Keratinocyte (primary cell): ENCODE measurements at regions not wholly inside any gene's neighbourhood (a gene's known extent, or its start where the extent isn't known, plus 50 kb on each side); places are given as distances from the start of the nearest gene placed in this dataset.

ENCODE experiments used
- DNase-seq: peaks from one replicate; pipeline ENCODE4 v3.0.0-alpha.2; 2011; ENCODE audit warnings: low read depth, missing footprints, low spot score
- FAIRE-seq: peaks from 2 replicates; lab custom pipeline; 2011; peaks lifted over from hg19 to GRCh38; lab: Jason Lieb, UNC
- H2AFZ ChIP-seq: 2 replicates; pipeline ENCODE4 v1.6.0; 2012; ENCODE audit warnings: low read length, control low read depth, inconsistent platforms; ENCODE audit not compliant: control insufficient read depth
- H3K27ac ChIP-seq: 2 replicates; pipeline ENCODE4 v1.5.1; 2011; ENCODE audit warnings: low read length; ENCODE audit not compliant: control insufficient read depth, insufficient read depth
- H3K27me3 ChIP-seq: 3 replicates; pipeline ENCODE4 v1.6.0; 2011; ENCODE audit warnings: low read length; ENCODE audit not compliant: control insufficient read depth, insufficient read depth; ENCODE audit errors: extremely low read depth
- H3K36me3 ChIP-seq, 2 experiments: 2 replicates in 1 of 2; 3 replicates in 1 of 2; pipeline ENCODE4 v1.5.1; 2011; ENCODE audit warnings: low read length in 2 of 2, mild to moderate bottlenecking in 1 of 2; ENCODE audit not compliant: control insufficient read depth in 2 of 2, insufficient read depth in 2 of 2; ENCODE audit errors: extremely low read depth in 1 of 2
- H3K4me1 ChIP-seq: 3 replicates; pipeline ENCODE4 v1.5.1; 2011; ENCODE audit warnings: low read length; ENCODE audit not compliant: control insufficient read depth, insufficient read depth; ENCODE audit errors: extremely low read depth
- H3K4me2 ChIP-seq: 3 replicates; pipeline ENCODE4 v1.6.0; 2011; ENCODE audit warnings: low read depth, low read length; ENCODE audit not compliant: control insufficient read depth, insufficient read depth; ENCODE audit errors: extremely low read depth
- H3K4me3 ChIP-seq, 3 experiments: fragments of 200-600 bp in 1 of 3; sonication (generic) in 1 of 3; 2 replicates in 2 of 3; 3 replicates in 1 of 3; pipeline ENCODE4 v1.5.1; 2011 to 2016; ENCODE audit warnings: low read length in 3 of 3, mild to moderate bottlenecking in 3 of 3, control low read depth in 2 of 3, inconsistent platforms in 1 of 3, low read depth in 1 of 3, mixed read lengths in 1 of 3, mixed run types in 1 of 3, moderate library complexity in 1 of 3; ENCODE audit not compliant: control insufficient read depth in 2 of 3, insufficient read depth in 2 of 3; ENCODE audit errors: extremely low read depth in 1 of 3
- H3K79me2 ChIP-seq: 2 replicates; pipeline ENCODE4 v1.6.0; 2012; ENCODE audit warnings: low read length; ENCODE audit not compliant: control insufficient read depth, insufficient read depth
- H3K9ac ChIP-seq: 3 replicates; pipeline ENCODE4 v1.6.0; 2011; ENCODE audit warnings: low read length; ENCODE audit not compliant: control insufficient read depth, insufficient read depth; ENCODE audit errors: extremely low read depth
- H3K9me1 ChIP-seq: 3 replicates; pipeline ENCODE4 v1.6.0; 2011; ENCODE audit warnings: low read length; ENCODE audit not compliant: control insufficient read depth, insufficient read depth; ENCODE audit errors: extremely low read depth
- H3K9me3 ChIP-seq: 2 replicates; pipeline ENCODE4 v1.5.1; 2012; ENCODE audit warnings: low read depth, low read length; ENCODE audit not compliant: control insufficient read depth
- H4K20me1 ChIP-seq: 3 replicates; pipeline ENCODE4 v1.6.0; 2011; ENCODE audit warnings: low read length; ENCODE audit not compliant: control insufficient read depth, insufficient read depth; ENCODE audit errors: extremely low read depth
- CTCF ChIP-seq, 3 experiments: IDR thresholded peaks in 1 of 3; conservative IDR thresholded peaks in 1 of 3; optimal IDR thresholded peaks in 1 of 3; 2 replicates in 2 of 3; 3 replicates in 1 of 3; pipeline versions ENCODE3 to v1.5.1; 2011; ENCODE audit warnings: low read length in 3 of 3, mild to moderate bottlenecking in 3 of 3, moderate library complexity in 2 of 3, control low read depth in 1 of 3, inconsistent platforms in 1 of 3; ENCODE audit not compliant: insufficient read depth in 2 of 3; ENCODE audit errors: extremely low read depth in 1 of 3
- EZH2 ChIP-seq: IDR thresholded peaks from one replicate; pipeline ENCODE4 v1.6.1; 2012; ENCODE audit warnings: inconsistent platforms, mild to moderate bottlenecking, low read length, moderate library complexity
- dilution Hi-C: fragments of 300-500 bp; cut with MboI; formaldehyde crosslinking; loops from one replicate; pipeline ENCODE4 v1.7.0; 2020; ENCODE audit warnings: low sequenced_read_pairs; ENCODE audit not compliant: extremely low pct_ligation_motif_present

GRCh38 chr20:59431014-59431413, 130.6 kb downstream of the EDN3 start:
- H3K27me3 ChIP-seq, result no peaks in the 10 kb centered on the region
- no peak overlapping the region for H3K9ac ChIP-seq
- no peaks in the 10 kb centered on the region for H3K79me2 ChIP-seq
- TF ChIP-seq EZH2 (no peak), CTCF (optimal IDR thresholded peaks at IDR 0.05 in 1 of 3, IDR thresholded peaks at IDR 0.05 in 1 of 3, conservative IDR thresholded peaks at IDR 0.05 in 1 of 3; ENCODE audit: extremely low read depth in 1 of 3, insufficient read depth in 2 of 3, low read length in 3 of 3) (no peak)
- H3K4me3 ChIP-seq, result no peak overlapping the region
- H3K4me2 ChIP-seq, result no peak overlapping the region
- no peak overlapping the region for H3K27ac ChIP-seq
- no peaks in the 10 kb centered on the region for H3K4me1 ChIP-seq
- no peaks in the 10 kb centered on the region for H3K36me3 ChIP-seq
- no peaks in the 10 kb centered on the region for H3K9me3 ChIP-seq
- H2AFZ ChIP-seq, result no peak overlapping the region
- FAIRE-seq, result no peak
- no peak for DNase-seq
- dilution Hi-C loops, result no loop called here
- no peaks in the 10 kb centered on the region for H4K20me1 ChIP-seq
- H3K9me1 ChIP-seq, result no peaks in the 10 kb centered on the region

GRCh38 chr20:59434960-59435359, 134.5 kb downstream of the EDN3 start:
- Histone ChIP-seq H3K9ac (no peak overlapping the region), H4K20me1 (no peaks in the 10 kb centered on the region), H3K4me3 (no peak overlapping the region), H3K9me1 (no peaks in the 10 kb centered on the region), H3K27ac (no peak overlapping the region), H2AFZ (no peak overlapping the region), H3K79me2 (no peaks in the 10 kb centered on the region), H3K4me1 (no peaks in the 10 kb centered on the region), H3K9me3 (no peaks in the 10 kb centered on the region), H3K4me2 (no peak overlapping the region), H3K36me3 (no peaks in the 10 kb centered on the region), H3K27me3 (no peaks in the 10 kb centered on the region)
- no peak for FAIRE-seq
- dilution Hi-C loops, result no loop called here
- TF ChIP-seq CTCF (optimal IDR thresholded peaks at IDR 0.05 in 1 of 3, IDR thresholded peaks at IDR 0.05 in 1 of 3, conservative IDR thresholded peaks at IDR 0.05 in 1 of 3; ENCODE audit: extremely low read depth in 1 of 3, insufficient read depth in 2 of 3, low read length in 3 of 3) (no peak), EZH2 (no peak)
- no peak for DNase-seq
